HG02759 (cell line): ENCODE measurements at regions not wholly inside any gene's neighbourhood (a gene's known extent, or its start where the extent isn't known, plus 50 kb on each side); places are given as distances from the start of the nearest gene placed in this dataset.

Source experiments
- ATAC-seq: cut with Tn5 transposase; IDR thresholded peaks from one replicate; pipeline ENCODE4 v1.9.1; 2021; ENCODE audit warnings: mild to moderate bottlenecking, moderate library complexity; ENCODE audit not compliant: unreplicated experiment

- no peak for ATAC-seq
Measured at GRCh38 chr4:13316354-13316753, 167.8 kb downstream of the RAB28 start.

GRCh38 chr4:13313856-13314255, 170.3 kb downstream of the RAB28 start:
- no peak for ATAC-seq

GRCh38 chr4:13312264-13312663, 171.9 kb downstream of the RAB28 start:
- no peak for ATAC-seq

- ATAC-seq = no peak
Measured at GRCh38 chr4:13309751-13310150, 174.4 kb downstream of the RAB28 start.

- ATAC-seq = no peak
Measured at GRCh38 chr4:13306356-13306755, 177.8 kb downstream of the RAB28 start.

- ATAC-seq = no peak
Measured at GRCh38 chr4:13302876-13303275, 181.3 kb downstream of the RAB28 start.

- ATAC-seq = no peak
Measured at GRCh38 chr4:13299343-13299742, 184.8 kb downstream of the RAB28 start.

GRCh38 chr4:13298655-13299054, 185.5 kb downstream of the RAB28 start:
- no peak for ATAC-seq

- no peak for ATAC-seq
Measured at GRCh38 chr4:13296986-13297385, 187.2 kb downstream of the RAB28 start.

- no peak for ATAC-seq
Measured at GRCh38 chr4:13294961-13295605, 189.1 kb downstream of the RAB28 start.

GRCh38 chr4:13292372-13292771, 191.8 kb downstream of the RAB28 start:
- ATAC-seq = no peak

GRCh38 chr4:13289391-13289790, 194.7 kb downstream of the RAB28 start:
- no peak for ATAC-seq

- ATAC-seq = no peak
Measured at GRCh38 chr4:13285336-13285735, 198.8 kb downstream of the RAB28 start.

- ATAC-seq = no peak
Measured at GRCh38 chr4:13284932-13285331, 199.2 kb downstream of the RAB28 start.

GRCh38 chr4:13276357-13276756, 207.8 kb downstream of the RAB28 start:
- no peak for ATAC-seq

GRCh38 chr4:13268703-13269102, 215.4 kb downstream of the RAB28 start:
- ATAC-seq = no peak

- ATAC-seq = no peak
Measured at GRCh38 chr4:13268165-13268564, 216.0 kb downstream of the RAB28 start.

GRCh38 chr4:13267091-13267490, 217.0 kb downstream of the RAB28 start:
- no peak for ATAC-seq

- ATAC-seq = no peak
Measured at GRCh38 chr4:13266687-13267086, 217.5 kb downstream of the RAB28 start.

- ATAC-seq = no peak
Measured at GRCh38 chr4:13263967-13264525, 220.1 kb downstream of the RAB28 start.

GRCh38 chr4:13262816-13263215, 221.3 kb downstream of the RAB28 start:
- ATAC-seq = no peak

- ATAC-seq = no peak
Measured at GRCh38 chr4:13261486-13262257, 222.5 kb downstream of the RAB28 start.
